ENCODE measurements at regions not wholly inside any gene's neighbourhood (a gene's known extent, or its start where the extent isn't known, plus 50 kb on each side); places are given as distances from the start of the nearest gene placed in this dataset.

DNA sequence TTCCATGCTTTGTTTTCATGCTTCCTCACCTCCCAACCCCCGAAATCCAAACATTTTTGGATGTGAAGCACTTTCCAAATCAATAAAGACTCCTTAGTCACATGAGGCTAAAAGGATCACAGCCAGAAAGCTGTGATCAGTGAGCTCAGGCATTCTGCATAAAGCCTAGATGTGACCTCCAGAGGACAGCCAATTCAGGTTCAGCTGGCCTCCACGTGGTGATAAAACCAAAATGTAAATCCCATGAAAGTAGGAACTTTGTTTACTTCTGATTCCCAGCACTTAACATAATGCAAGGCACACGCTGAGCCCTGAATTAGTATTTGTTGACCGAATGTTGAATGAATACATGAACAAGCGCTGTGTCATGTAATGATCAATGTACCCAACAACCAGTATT lies 249.5 kb upstream of the EOMES start:
- TF ChIP-seq, protein P1, sequence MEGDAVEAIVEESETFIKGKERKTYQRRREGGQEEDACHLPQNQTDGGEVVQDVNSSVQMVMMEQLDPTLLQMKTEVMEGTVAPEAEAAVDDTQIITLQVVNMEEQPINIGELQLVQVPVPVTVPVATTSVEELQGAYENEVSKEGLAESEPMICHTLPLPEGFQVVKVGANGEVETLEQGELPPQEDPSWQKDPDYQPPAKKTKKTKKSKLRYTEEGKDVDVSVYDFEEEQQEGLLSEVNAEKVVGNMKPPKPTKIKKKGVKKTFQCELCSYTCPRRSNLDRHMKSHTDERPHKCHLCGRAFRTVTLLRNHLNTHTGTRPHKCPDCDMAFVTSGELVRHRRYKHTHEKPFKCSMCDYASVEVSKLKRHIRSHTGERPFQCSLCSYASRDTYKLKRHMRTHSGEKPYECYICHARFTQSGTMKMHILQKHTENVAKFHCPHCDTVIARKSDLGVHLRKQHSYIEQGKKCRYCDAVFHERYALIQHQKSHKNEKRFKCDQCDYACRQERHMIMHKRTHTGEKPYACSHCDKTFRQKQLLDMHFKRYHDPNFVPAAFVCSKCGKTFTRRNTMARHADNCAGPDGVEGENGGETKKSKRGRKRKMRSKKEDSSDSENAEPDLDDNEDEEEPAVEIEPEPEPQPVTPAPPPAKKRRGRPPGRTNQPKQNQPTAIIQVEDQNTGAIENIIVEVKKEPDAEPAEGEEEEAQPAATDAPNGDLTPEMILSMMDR (IDR thresholded peaks at IDR 0.05; ENCODE audit: low read depth, low read length, poor library complexity, severe bottlenecking), result no peak
- no peak for TF ChIP-seq EZH2phosphoT487 (IDR thresholded peaks at IDR 0.05; ENCODE audit: borderline replicate concordance, low read length)

Data from DOHH2 (cell line).